Keratinocyte (primary cell): ENCODE measurements at regions not wholly inside any gene's neighbourhood (a gene's known extent, or its start where the extent isn't known, plus 50 kb on each side); places are given as distances from the start of the nearest gene placed in this dataset.

ENCODE experiments used
- DNase-seq: peaks from one replicate; pipeline ENCODE4 v3.0.0-alpha.2; 2011; ENCODE audit warnings: low read depth, missing footprints, low spot score
- FAIRE-seq: peaks from 2 replicates; lab custom pipeline; 2011; peaks lifted over from hg19 to GRCh38; lab: Jason Lieb, UNC
- H2AFZ ChIP-seq: 2 replicates; pipeline ENCODE4 v1.6.0; 2012; ENCODE audit warnings: low read length, control low read depth, inconsistent platforms; ENCODE audit not compliant: control insufficient read depth
- H3K27ac ChIP-seq: 2 replicates; pipeline ENCODE4 v1.5.1; 2011; ENCODE audit warnings: low read length; ENCODE audit not compliant: control insufficient read depth, insufficient read depth
- H3K27me3 ChIP-seq: 3 replicates; pipeline ENCODE4 v1.6.0; 2011; ENCODE audit warnings: low read length; ENCODE audit not compliant: control insufficient read depth, insufficient read depth; ENCODE audit errors: extremely low read depth
- H3K36me3 ChIP-seq, 2 experiments: 2 replicates in 1 of 2; 3 replicates in 1 of 2; pipeline ENCODE4 v1.5.1; 2011; ENCODE audit warnings: low read length in 2 of 2, mild to moderate bottlenecking in 1 of 2; ENCODE audit not compliant: control insufficient read depth in 2 of 2, insufficient read depth in 2 of 2; ENCODE audit errors: extremely low read depth in 1 of 2
- H3K4me1 ChIP-seq: 3 replicates; pipeline ENCODE4 v1.5.1; 2011; ENCODE audit warnings: low read length; ENCODE audit not compliant: control insufficient read depth, insufficient read depth; ENCODE audit errors: extremely low read depth
- H3K4me2 ChIP-seq: 3 replicates; pipeline ENCODE4 v1.6.0; 2011; ENCODE audit warnings: low read depth, low read length; ENCODE audit not compliant: control insufficient read depth, insufficient read depth; ENCODE audit errors: extremely low read depth
- H3K4me3 ChIP-seq, 3 experiments: fragments of 200-600 bp in 1 of 3; sonication (generic) in 1 of 3; 2 replicates in 2 of 3; 3 replicates in 1 of 3; pipeline ENCODE4 v1.5.1; 2011 to 2016; ENCODE audit warnings: low read length in 3 of 3, mild to moderate bottlenecking in 3 of 3, control low read depth in 2 of 3, inconsistent platforms in 1 of 3, low read depth in 1 of 3, mixed read lengths in 1 of 3, mixed run types in 1 of 3, moderate library complexity in 1 of 3; ENCODE audit not compliant: control insufficient read depth in 2 of 3, insufficient read depth in 2 of 3; ENCODE audit errors: extremely low read depth in 1 of 3
- H3K79me2 ChIP-seq: 2 replicates; pipeline ENCODE4 v1.6.0; 2012; ENCODE audit warnings: low read length; ENCODE audit not compliant: control insufficient read depth, insufficient read depth
- H3K9ac ChIP-seq: 3 replicates; pipeline ENCODE4 v1.6.0; 2011; ENCODE audit warnings: low read length; ENCODE audit not compliant: control insufficient read depth, insufficient read depth; ENCODE audit errors: extremely low read depth
- H3K9me1 ChIP-seq: 3 replicates; pipeline ENCODE4 v1.6.0; 2011; ENCODE audit warnings: low read length; ENCODE audit not compliant: control insufficient read depth, insufficient read depth; ENCODE audit errors: extremely low read depth
- H3K9me3 ChIP-seq: 2 replicates; pipeline ENCODE4 v1.5.1; 2012; ENCODE audit warnings: low read depth, low read length; ENCODE audit not compliant: control insufficient read depth
- H4K20me1 ChIP-seq: 3 replicates; pipeline ENCODE4 v1.6.0; 2011; ENCODE audit warnings: low read length; ENCODE audit not compliant: control insufficient read depth, insufficient read depth; ENCODE audit errors: extremely low read depth
- EZH2 ChIP-seq: IDR thresholded peaks from one replicate; pipeline ENCODE4 v1.6.1; 2012; ENCODE audit warnings: inconsistent platforms, mild to moderate bottlenecking, low read length, moderate library complexity
- dilution Hi-C: fragments of 300-500 bp; cut with MboI; formaldehyde crosslinking; loops from one replicate; pipeline ENCODE4 v1.7.0; 2020; ENCODE audit warnings: low sequenced_read_pairs; ENCODE audit not compliant: extremely low pct_ligation_motif_present
- TF ChIP-seq, protein P1 (sequence below), 3 experiments: IDR thresholded peaks in 1 of 3; conservative IDR thresholded peaks in 1 of 3; optimal IDR thresholded peaks in 1 of 3; 2 replicates in 2 of 3; 3 replicates in 1 of 3; pipeline versions ENCODE3 to v1.5.1; 2011; ENCODE audit warnings: low read length in 3 of 3, mild to moderate bottlenecking in 3 of 3, moderate library complexity in 2 of 3, control low read depth in 1 of 3, inconsistent platforms in 1 of 3; ENCODE audit not compliant: insufficient read depth in 2 of 3; ENCODE audit errors: extremely low read depth in 1 of 3

DNA sequence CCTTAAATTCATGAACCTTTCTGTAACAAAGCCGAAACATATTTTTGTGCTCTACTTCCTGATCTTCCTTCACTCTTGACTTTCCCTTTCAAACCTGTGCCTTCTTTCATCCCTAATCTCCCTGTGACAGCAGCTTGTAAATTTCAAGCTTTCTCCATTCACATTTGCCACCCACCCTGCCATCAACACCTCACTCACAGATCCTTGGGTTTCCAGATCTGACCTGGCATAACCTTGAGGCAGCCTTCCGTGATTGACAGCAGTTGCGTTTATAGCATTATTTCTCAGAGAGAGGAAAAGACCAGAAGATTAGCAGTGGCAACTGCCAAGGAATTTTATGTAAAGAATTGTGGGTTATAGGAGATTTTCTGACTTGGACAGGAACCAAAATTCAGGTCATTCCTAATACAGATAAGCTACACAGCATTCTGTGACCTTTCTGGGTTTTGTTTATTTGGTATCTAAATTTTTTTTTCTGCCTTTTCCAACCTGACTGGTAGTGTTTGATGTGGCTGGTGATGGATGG lies 260.0 kb downstream of the NR2F1-AS1 start:
- Histone ChIP-seq H3K36me3 (no peaks in the 10 kb centered on the region), H3K79me2 (no peaks in the 10 kb centered on the region), H3K27me3 (no peaks in the 10 kb centered on the region), H3K27ac (no peak overlapping the region), H3K9ac (no peak overlapping the region), H3K4me1 (no peaks in the 10 kb centered on the region), H3K4me2 (no peak overlapping the region), H3K9me1 (no peaks in the 10 kb centered on the region), H2AFZ (no peak overlapping the region), H3K4me3 (no peak overlapping the region), H3K9me3 (no peaks in the 10 kb centered on the region), H4K20me1 (no peaks in the 10 kb centered on the region)
- TF ChIP-seq, protein P1, sequence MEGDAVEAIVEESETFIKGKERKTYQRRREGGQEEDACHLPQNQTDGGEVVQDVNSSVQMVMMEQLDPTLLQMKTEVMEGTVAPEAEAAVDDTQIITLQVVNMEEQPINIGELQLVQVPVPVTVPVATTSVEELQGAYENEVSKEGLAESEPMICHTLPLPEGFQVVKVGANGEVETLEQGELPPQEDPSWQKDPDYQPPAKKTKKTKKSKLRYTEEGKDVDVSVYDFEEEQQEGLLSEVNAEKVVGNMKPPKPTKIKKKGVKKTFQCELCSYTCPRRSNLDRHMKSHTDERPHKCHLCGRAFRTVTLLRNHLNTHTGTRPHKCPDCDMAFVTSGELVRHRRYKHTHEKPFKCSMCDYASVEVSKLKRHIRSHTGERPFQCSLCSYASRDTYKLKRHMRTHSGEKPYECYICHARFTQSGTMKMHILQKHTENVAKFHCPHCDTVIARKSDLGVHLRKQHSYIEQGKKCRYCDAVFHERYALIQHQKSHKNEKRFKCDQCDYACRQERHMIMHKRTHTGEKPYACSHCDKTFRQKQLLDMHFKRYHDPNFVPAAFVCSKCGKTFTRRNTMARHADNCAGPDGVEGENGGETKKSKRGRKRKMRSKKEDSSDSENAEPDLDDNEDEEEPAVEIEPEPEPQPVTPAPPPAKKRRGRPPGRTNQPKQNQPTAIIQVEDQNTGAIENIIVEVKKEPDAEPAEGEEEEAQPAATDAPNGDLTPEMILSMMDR (optimal IDR thresholded peaks at IDR 0.05 in 1 of 3, IDR thresholded peaks at IDR 0.05 in 1 of 3, conservative IDR thresholded peaks at IDR 0.05 in 1 of 3; ENCODE audit: extremely low read depth in 1 of 3, insufficient read depth in 2 of 3, low read length in 3 of 3), result no peak
- TF ChIP-seq EZH2, result no peak
- dilution Hi-C loops, result no loop called here
- no peak for DNase-seq
- FAIRE-seq, result no peak

DNA sequence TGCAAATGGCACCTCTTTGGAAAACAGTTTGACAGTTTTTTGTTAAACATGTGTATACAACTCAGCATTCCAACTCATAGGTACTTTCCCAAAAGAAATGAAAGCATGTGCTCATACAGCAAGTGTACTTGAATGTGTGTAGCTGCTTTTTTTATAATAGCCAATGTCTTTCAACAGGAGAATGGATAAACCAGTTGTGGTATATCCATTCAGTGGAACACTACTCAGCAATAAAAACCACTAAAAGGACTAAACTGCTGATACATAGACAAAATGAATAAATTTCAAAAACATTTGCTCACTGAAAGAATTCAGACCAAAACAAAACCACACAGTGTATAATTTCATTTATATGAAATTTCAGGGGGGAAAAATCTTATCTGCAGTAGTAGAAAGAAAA lies 267.3 kb downstream of the NR2F1-AS1 start:
- Histone ChIP-seq H3K27ac (no peak overlapping the region), H4K20me1 (no peaks in the 10 kb centered on the region), H3K79me2 (no peaks in the 10 kb centered on the region), H3K4me2 (no peak overlapping the region), H3K27me3 (no peaks in the 10 kb centered on the region), H3K4me1 (peaks cover 1% of the 10 kb centered on the region), H2AFZ (no peak overlapping the region), H3K9me3 (peaks cover 3% of the 10 kb centered on the region), H3K9me1 (no peaks in the 10 kb centered on the region), H3K9ac (no peak overlapping the region), H3K36me3 (no peaks in the 10 kb centered on the region), H3K4me3 (no peak overlapping the region)
- no peak for FAIRE-seq
- DNase-seq, result no peak
- dilution Hi-C loops, result no loop called here
- TF ChIP-seq, protein P1 (optimal IDR thresholded peaks at IDR 0.05 in 1 of 3, IDR thresholded peaks at IDR 0.05 in 1 of 3, conservative IDR thresholded peaks at IDR 0.05 in 1 of 3; ENCODE audit: extremely low read depth in 1 of 3, insufficient read depth in 2 of 3, low read length in 3 of 3), result no peak
- no peak for TF ChIP-seq EZH2
